ENCODE measurements at regions not wholly inside any gene's neighbourhood (a gene's known extent, or its start where the extent isn't known, plus 50 kb on each side); places are given as distances from the start of the nearest gene placed in this dataset.

- Histone ChIP-seq H3K36me3 (ENCODE audit: insufficient read depth, low read length) (no peaks in the 10 kb centered on the region), H3K4me3 (no peak overlapping the region), H3K9me3 (ENCODE audit: low read depth, low read length) (no peaks in the 10 kb centered on the region), H3K9ac (ENCODE audit: insufficient read length) (no peak overlapping the region), H3K27ac (no peak overlapping the region)
- TF ChIP-seq EZH2 (IDR thresholded peaks at IDR 0.05) = no peak
- TF ChIP-seq POLR2AphosphoS5 (IDR thresholded peaks at IDR 0.05; ENCODE audit: borderline replicate concordance, low read depth, low read length) = no peak
- no peak for TF ChIP-seq FOXP2 (optimal IDR thresholded peaks at IDR 0.05; ENCODE audit: control extremely low read depth, extremely low read length, insufficient read depth)
- no peak for DNase-seq (ENCODE audit: low read depth, low spot score)
Measured at GRCh38 chr9:38342532-38342931, 50.0 kb upstream of the ALDH1B1 start.

DNA sequence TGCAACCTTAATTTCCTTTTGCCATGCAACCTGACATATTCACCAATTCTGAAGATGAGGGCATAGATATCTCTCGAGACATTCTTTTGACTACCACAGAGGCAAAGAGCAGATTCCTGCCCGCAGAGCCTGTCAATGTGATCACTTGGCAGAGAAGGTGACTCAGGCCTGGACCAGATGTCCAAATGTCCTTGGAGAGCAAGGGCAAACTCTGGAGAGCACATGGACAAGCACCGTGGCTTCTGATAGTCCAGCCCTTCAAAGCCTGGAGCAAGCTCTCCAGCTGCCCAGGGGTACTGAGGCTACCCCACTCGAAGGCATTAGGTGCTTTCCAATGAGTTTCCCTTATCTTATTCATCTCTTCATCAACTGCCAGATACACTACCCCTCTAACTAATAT is 50.4 kb upstream of the ALDH1B1 start:
- Histone ChIP-seq H3K27ac (no peak overlapping the region), H3K36me3 (ENCODE audit: insufficient read depth, low read length) (no peaks in the 10 kb centered on the region), H3K9ac (ENCODE audit: insufficient read length) (no peak overlapping the region), H3K4me3 (no peak overlapping the region), H3K9me3 (ENCODE audit: low read depth, low read length) (no peaks in the 10 kb centered on the region)
- DNase-seq (ENCODE audit: low read depth, low spot score) = no peak
- TF ChIP-seq EZH2 (IDR thresholded peaks at IDR 0.05) (no peak), FOXP2 (optimal IDR thresholded peaks at IDR 0.05; ENCODE audit: control extremely low read depth, extremely low read length, insufficient read depth) (no peak), POLR2AphosphoS5 (IDR thresholded peaks at IDR 0.05; ENCODE audit: borderline replicate concordance, low read depth, low read length) (no peak)

GRCh38 chr9:38339496-38339895 is 53.0 kb upstream of the ALDH1B1 start:
- DNase-seq (ENCODE audit: low read depth, low spot score) = no peak
- no peak overlapping the region for H3K9ac ChIP-seq (ENCODE audit: insufficient read length)

GRCh38 chr9:38339087-38339486 is 53.4 kb upstream of the ALDH1B1 start:
- no peak for DNase-seq (ENCODE audit: low read depth, low spot score)
- no peaks in the 10 kb centered on the region for H3K36me3 ChIP-seq (ENCODE audit: insufficient read depth, low read length)
- H3K4me3 ChIP-seq = no peak overlapping the region
- H3K9me3 ChIP-seq (ENCODE audit: low read depth, low read length) = no peaks in the 10 kb centered on the region
- no peak overlapping the region for H3K9ac ChIP-seq (ENCODE audit: insufficient read length)
- TF ChIP-seq EZH2 (IDR thresholded peaks at IDR 0.05) (no peak), POLR2AphosphoS5 (IDR thresholded peaks at IDR 0.05; ENCODE audit: borderline replicate concordance, low read depth, low read length) (no peak), FOXP2 (optimal IDR thresholded peaks at IDR 0.05; ENCODE audit: control extremely low read depth, extremely low read length, insufficient read depth) (no peak)
- H3K27ac ChIP-seq = no peak overlapping the region

More at GRCh38 chr9:38339496-38339895, 53.0 kb upstream of the ALDH1B1 start:
- TF ChIP-seq POLR2AphosphoS5 (IDR thresholded peaks at IDR 0.05; ENCODE audit: borderline replicate concordance, low read depth, low read length) = no peak
- no peak for TF ChIP-seq FOXP2 (optimal IDR thresholded peaks at IDR 0.05; ENCODE audit: control extremely low read depth, extremely low read length, insufficient read depth)
- no peak for TF ChIP-seq EZH2 (IDR thresholded peaks at IDR 0.05)
- H3K36me3 ChIP-seq (ENCODE audit: insufficient read depth, low read length) = no peaks in the 10 kb centered on the region
- no peaks in the 10 kb centered on the region for H3K9me3 ChIP-seq (ENCODE audit: low read depth, low read length)
- no peak overlapping the region for H3K27ac ChIP-seq
- no peak overlapping the region for H3K4me3 ChIP-seq

GRCh38 chr9:38338342-38339018 is 54.0 kb upstream of the ALDH1B1 start:
- Histone ChIP-seq H3K9me3 (ENCODE audit: low read depth, low read length) (no peaks in the 10 kb centered on the region), H3K4me3 (no peak overlapping the region), H3K9ac (ENCODE audit: insufficient read length) (no peak overlapping the region), H3K27ac (no peak overlapping the region), H3K36me3 (ENCODE audit: insufficient read depth, low read length) (no peaks in the 10 kb centered on the region)
- TF ChIP-seq FOXP2 (optimal IDR thresholded peaks at IDR 0.05; ENCODE audit: control extremely low read depth, extremely low read length, insufficient read depth) (no peak), EZH2 (IDR thresholded peaks at IDR 0.05) (no peak), POLR2AphosphoS5 (IDR thresholded peaks at IDR 0.05; ENCODE audit: borderline replicate concordance, low read depth, low read length) (no peak)
- DNase-seq (ENCODE audit: low read depth, low spot score) = no peak

- Histone ChIP-seq H3K9ac (ENCODE audit: insufficient read length) (no peak overlapping the region), H3K9me3 (ENCODE audit: low read depth, low read length) (no peaks in the 10 kb centered on the region), H3K27ac (no peak overlapping the region), H3K4me3 (no peak overlapping the region), H3K36me3 (ENCODE audit: insufficient read depth, low read length) (no peaks in the 10 kb centered on the region)
- DNase-seq (ENCODE audit: low read depth, low spot score) = no peak
- TF ChIP-seq POLR2AphosphoS5 (IDR thresholded peaks at IDR 0.05; ENCODE audit: borderline replicate concordance, low read depth, low read length) (no peak), FOXP2 (optimal IDR thresholded peaks at IDR 0.05; ENCODE audit: control extremely low read depth, extremely low read length, insufficient read depth) (no peak), EZH2 (IDR thresholded peaks at IDR 0.05) (no peak)
Measured at GRCh38 chr9:38337706-38338264, 54.7 kb upstream of the ALDH1B1 start.

DNA sequence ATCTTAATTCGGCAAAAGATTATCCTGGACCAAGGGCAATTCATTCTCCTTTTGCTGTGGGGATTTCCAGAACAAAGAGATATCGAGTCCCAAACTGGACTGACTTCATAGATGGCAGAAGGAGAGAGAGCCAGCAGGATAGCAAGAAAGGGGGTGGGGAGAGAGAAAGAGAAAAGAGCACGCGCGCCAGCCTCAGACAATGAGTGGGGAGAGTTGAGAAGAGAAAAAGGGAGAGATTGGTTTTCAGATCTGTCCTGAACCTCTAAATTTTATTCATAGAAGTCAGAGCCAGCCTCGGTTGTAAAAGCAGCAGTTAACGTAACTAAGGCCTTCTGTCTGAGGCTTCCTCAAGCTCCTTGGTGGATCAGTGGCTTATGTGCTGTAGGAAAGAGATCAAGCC is 55.3 kb upstream of the ALDH1B1 start:
- H3K9ac ChIP-seq (ENCODE audit: insufficient read length) = no peak overlapping the region
- TF ChIP-seq FOXP2 (optimal IDR thresholded peaks at IDR 0.05; ENCODE audit: control extremely low read depth, extremely low read length, insufficient read depth) (no peak), EZH2 (IDR thresholded peaks at IDR 0.05) (no peak), POLR2AphosphoS5 (IDR thresholded peaks at IDR 0.05; ENCODE audit: borderline replicate concordance, low read depth, low read length) (no peak)

GRCh38 chr9:38336341-38336740 is 56.2 kb upstream of the ALDH1B1 start:
- no peak overlapping the region for H3K27ac ChIP-seq
- H3K36me3 ChIP-seq (ENCODE audit: insufficient read depth, low read length) = no peaks in the 10 kb centered on the region
- H3K9me3 ChIP-seq (ENCODE audit: low read depth, low read length) = no peaks in the 10 kb centered on the region
- no peak overlapping the region for H3K9ac ChIP-seq (ENCODE audit: insufficient read length)
- no peak for DNase-seq (ENCODE audit: low read depth, low spot score)
- no peak overlapping the region for H3K4me3 ChIP-seq
- TF ChIP-seq EZH2 (IDR thresholded peaks at IDR 0.05) = no peak

More for the DNA sequence above, 55.3 kb upstream of the ALDH1B1 start:
- Histone ChIP-seq H3K4me3 (no peak overlapping the region), H3K36me3 (ENCODE audit: insufficient read depth, low read length) (no peaks in the 10 kb centered on the region), H3K9me3 (ENCODE audit: low read depth, low read length) (no peaks in the 10 kb centered on the region), H3K27ac (no peak overlapping the region)
- no peak for DNase-seq (ENCODE audit: low read depth, low spot score)

GRCh38 chr9:38335686-38336085 is 56.8 kb upstream of the ALDH1B1 start:
- TF ChIP-seq POLR2AphosphoS5 (IDR thresholded peaks at IDR 0.05; ENCODE audit: borderline replicate concordance, low read depth, low read length) = no peak
- TF ChIP-seq FOXP2 (optimal IDR thresholded peaks at IDR 0.05; ENCODE audit: control extremely low read depth, extremely low read length, insufficient read depth) = no peak
- no peak for TF ChIP-seq EZH2 (IDR thresholded peaks at IDR 0.05)
- H3K27ac ChIP-seq = no peak overlapping the region
- H3K9ac ChIP-seq (ENCODE audit: insufficient read length) = no peak overlapping the region
- H3K4me3 ChIP-seq = no peak overlapping the region
- no peaks in the 10 kb centered on the region for H3K36me3 ChIP-seq (ENCODE audit: insufficient read depth, low read length)
- no peak for DNase-seq (ENCODE audit: low read depth, low spot score)
- H3K9me3 ChIP-seq (ENCODE audit: low read depth, low read length) = no peaks in the 10 kb centered on the region

Data from SK-N-MC (cell line).